Retinal pigment epithelial cell (primary cell): ENCODE measurements at regions not wholly inside any gene's neighbourhood (a gene's known extent, or its start where the extent isn't known, plus 50 kb on each side); places are given as distances from the start of the nearest gene placed in this dataset.
A peak's percentile ranks its signal among the peaks of the same experiment; 100 is the strongest.

Experiments
- DNase-seq: peaks from one replicate; pipeline ENCODE4 v3.0.0-alpha.2; 2010; ENCODE audit warnings: low read depth
- H3K4me3 ChIP-seq: 2 replicates; pipeline ENCODE4 v1.5.1; 2011; ENCODE audit warnings: mild to moderate bottlenecking, low read length, control low read depth, moderate library complexity
- TF ChIP-seq, protein P1 (sequence below): conservative IDR thresholded peaks from 2 replicates; pipeline ENCODE4 v1.5.1; 2011; ENCODE audit warnings: low read depth, low read length, control low read depth, inconsistent platforms

DNA sequence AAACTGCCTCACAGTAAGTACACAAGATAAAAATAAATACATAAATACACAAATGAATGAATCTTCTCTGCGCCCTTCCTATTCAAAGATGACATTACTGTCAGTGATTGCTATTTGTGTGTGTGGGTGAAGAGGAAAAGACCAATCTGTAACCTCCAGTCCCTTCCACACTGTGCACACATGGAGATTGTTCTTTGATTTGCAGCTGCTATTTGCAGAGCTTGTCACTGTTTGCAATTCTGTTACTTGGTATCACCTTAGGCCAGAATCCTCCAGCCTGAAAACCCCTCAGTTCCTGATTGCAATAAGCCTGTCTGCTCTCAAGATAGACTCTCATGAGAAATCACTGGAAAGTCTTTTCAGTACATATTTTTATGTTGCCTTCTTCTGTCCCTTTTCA, 1314.9 kb downstream of the PCDH9 start:
- DNase-seq: no peak
- TF ChIP-seq, protein P1, sequence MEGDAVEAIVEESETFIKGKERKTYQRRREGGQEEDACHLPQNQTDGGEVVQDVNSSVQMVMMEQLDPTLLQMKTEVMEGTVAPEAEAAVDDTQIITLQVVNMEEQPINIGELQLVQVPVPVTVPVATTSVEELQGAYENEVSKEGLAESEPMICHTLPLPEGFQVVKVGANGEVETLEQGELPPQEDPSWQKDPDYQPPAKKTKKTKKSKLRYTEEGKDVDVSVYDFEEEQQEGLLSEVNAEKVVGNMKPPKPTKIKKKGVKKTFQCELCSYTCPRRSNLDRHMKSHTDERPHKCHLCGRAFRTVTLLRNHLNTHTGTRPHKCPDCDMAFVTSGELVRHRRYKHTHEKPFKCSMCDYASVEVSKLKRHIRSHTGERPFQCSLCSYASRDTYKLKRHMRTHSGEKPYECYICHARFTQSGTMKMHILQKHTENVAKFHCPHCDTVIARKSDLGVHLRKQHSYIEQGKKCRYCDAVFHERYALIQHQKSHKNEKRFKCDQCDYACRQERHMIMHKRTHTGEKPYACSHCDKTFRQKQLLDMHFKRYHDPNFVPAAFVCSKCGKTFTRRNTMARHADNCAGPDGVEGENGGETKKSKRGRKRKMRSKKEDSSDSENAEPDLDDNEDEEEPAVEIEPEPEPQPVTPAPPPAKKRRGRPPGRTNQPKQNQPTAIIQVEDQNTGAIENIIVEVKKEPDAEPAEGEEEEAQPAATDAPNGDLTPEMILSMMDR: no peak
- H3K4me3 ChIP-seq: no peak overlapping the region

DNA sequence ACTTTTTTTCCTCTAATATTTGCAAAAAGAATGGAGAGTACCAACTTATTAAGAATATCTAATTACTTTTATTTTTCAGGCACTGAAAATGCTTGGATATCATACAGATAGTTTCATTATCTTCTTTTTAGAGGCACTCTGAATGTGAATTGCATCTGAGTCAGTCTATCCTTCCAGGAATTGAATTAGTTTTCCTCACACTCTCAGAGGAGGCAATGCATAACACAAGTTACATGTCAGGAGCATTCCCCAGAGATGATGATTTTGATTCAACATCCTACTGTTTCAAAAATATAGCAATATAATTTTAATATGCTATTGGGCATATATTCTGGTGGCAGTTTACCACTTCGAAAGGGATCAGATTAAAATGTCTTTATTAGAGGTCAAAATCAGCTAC, 1315.4 kb downstream of the PCDH9 start:
- no peak for DNase-seq
- no peak overlapping the region for H3K4me3 ChIP-seq
- TF ChIP-seq, protein P1: no peak

DNA sequence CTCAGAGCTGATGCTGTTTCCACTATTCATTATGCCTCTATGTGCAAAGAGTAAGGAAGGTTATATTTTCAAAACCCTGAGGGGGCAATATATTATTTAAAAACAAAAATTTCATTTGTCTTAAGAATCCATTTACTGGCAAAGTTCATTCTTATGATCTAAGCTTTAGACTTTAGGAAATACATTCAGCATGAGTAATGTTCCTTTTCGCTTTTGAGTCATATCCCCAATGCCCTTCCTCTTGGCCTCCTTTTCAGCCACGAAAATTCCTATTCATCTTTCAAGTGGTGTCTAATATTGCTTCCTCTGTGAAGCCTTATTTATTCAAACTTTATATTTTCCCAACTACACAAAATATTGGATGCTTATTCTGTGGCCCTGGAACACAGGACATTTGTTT, 1317.0 kb downstream of the PCDH9 start:
- TF ChIP-seq, protein P1: no peak
- no peak overlapping the region for H3K4me3 ChIP-seq
- peak; percentile 28 for DNase-seq

- H3K4me3 ChIP-seq: no peak overlapping the region
- TF ChIP-seq, protein P1: no peak
- no peak for DNase-seq
Observed at GRCh38 chr13:65912516-65912915, 1317.6 kb downstream of the PCDH9 start.

DNA sequence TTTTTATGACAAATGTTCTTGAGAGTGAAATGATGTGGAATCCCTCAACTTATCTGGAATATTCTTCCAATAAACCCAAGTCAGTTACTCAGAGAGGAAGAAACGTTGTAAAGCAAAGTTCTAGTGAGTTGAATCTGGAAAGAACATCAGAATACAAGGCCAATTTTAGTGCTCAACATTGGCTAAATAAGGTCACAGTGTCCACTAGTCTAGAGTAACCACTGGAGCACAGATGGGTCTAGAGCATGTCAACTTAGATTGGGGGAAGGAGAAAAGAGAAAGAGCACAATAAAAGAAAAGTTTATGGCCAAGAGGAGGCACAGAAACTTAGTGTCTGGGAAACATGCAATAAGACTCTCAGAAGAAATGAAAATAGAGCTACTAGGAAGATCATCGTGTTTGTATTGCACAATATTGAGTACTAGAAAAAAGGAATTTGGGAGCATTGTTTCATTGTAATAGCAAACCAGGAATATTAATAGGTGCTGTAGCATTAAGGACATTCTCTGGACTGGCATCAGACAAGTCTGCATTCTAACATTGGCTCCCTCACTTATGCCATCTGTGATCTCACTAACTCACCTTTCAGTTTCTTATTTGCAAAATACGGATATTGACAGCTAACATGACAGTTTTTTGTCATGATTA, 1318.5 kb downstream of the PCDH9 start:
- DNase-seq: no peak
- TF ChIP-seq, protein P1: no peak
- no peak overlapping the region for H3K4me3 ChIP-seq

- TF ChIP-seq, protein P1: no peak
Observed at GRCh38 chr13:65909501-65909900, 1320.6 kb downstream of the PCDH9 start.

GRCh38 chr13:65907666-65908525, 1322.2 kb downstream of the PCDH9 start:
- no peak overlapping the region for H3K4me3 ChIP-seq
- TF ChIP-seq, protein P1: no peak
- DNase-seq: no peak

More at GRCh38 chr13:65909501-65909900, 1320.6 kb downstream of the PCDH9 start:
- no peak overlapping the region for H3K4me3 ChIP-seq
- no peak for DNase-seq
